Mammary epithelial cell (primary cell): ENCODE measurements at regions not wholly inside any gene's neighbourhood (a gene's known extent, or its start where the extent isn't known, plus 50 kb on each side); places are given as distances from the start of the nearest gene placed in this dataset.

Experiments
- EZH2 ChIP-seq: IDR thresholded peaks from 2 replicates; pipeline ENCODE4 v1.6.1; 2012; ENCODE audit warnings: low read length, inconsistent platforms, borderline replicate concordance
- TF ChIP-seq, protein P1 (sequence below), 2 donors: IDR thresholded peaks in 1 of 2; conservative IDR thresholded peaks in 1 of 2; 2 replicates each; pipeline ENCODE4 v1.5.1; 2011 to 2012; ENCODE audit warnings: inconsistent platforms in 2 of 2, low read length in 2 of 2, mild to moderate bottlenecking in 2 of 2, control low read depth in 1 of 2, low read depth in 1 of 2; ENCODE audit not compliant: insufficient read depth in 1 of 2; ENCODE audit errors: extremely low read depth in 1 of 2

- TF ChIP-seq, protein P1, sequence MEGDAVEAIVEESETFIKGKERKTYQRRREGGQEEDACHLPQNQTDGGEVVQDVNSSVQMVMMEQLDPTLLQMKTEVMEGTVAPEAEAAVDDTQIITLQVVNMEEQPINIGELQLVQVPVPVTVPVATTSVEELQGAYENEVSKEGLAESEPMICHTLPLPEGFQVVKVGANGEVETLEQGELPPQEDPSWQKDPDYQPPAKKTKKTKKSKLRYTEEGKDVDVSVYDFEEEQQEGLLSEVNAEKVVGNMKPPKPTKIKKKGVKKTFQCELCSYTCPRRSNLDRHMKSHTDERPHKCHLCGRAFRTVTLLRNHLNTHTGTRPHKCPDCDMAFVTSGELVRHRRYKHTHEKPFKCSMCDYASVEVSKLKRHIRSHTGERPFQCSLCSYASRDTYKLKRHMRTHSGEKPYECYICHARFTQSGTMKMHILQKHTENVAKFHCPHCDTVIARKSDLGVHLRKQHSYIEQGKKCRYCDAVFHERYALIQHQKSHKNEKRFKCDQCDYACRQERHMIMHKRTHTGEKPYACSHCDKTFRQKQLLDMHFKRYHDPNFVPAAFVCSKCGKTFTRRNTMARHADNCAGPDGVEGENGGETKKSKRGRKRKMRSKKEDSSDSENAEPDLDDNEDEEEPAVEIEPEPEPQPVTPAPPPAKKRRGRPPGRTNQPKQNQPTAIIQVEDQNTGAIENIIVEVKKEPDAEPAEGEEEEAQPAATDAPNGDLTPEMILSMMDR (conservative IDR thresholded peaks at IDR 0.05 in 1 of 2, IDR thresholded peaks at IDR 0.05 in 1 of 2; ENCODE audit: extremely low read depth in 1 of 2, insufficient read depth in 1 of 2, low read depth in 1 of 2, low read length in 2 of 2), result no peak
- TF ChIP-seq EZH2, result no peak
Measured at GRCh38 chr13:42702716-42703115, 78.7 kb upstream of the FAM216B start.
